ENCODE measurements at regions not wholly inside any gene's neighbourhood (a gene's known extent, or its start where the extent isn't known, plus 50 kb on each side); places are given as distances from the start of the nearest gene placed in this dataset.
"Not testable (repeated sequence)": the region's sequence is repeated elsewhere in the genome, so short reads cannot be mapped to it uniquely, and the experiment has no call there.

DNA sequence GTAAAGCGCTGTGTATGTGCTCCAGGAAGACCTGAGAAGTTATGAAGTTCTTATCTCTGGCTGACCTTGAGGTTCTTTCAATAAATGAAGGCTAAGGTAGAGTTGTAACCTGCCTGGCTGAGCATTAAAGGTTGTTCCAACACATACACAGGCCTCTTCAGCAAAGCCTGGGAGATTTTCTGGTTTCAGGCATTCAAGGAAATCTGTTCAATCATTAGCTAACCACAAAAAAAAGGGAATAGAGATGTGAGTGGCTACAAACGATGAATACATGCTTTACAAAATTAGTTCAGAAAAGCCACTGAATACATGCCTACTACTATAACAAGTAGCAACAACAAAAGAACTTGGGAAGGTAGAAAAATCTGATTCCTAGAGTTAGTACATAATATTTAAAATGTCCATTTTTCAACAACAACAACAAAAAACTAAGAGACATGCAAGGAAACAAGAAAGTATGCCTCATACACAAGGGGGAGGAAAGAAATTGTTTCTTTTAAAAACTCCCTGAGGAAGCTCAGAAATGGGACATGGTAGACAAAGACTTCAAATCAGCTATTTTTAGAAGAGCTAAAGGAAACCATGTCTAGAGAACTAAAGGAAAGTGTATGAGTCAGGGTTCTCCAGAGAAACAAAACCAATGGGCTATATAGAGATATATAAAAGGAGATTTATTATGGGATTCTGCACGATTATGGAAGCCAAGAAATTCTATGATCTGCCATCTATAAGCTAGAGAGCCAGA is 191.5 kb upstream of the IPO5 start:
- POLR2A ChIA-PET (ENCODE audit: low non-redundant PET): no interaction called here
- TF ChIP-seq, protein P1, sequence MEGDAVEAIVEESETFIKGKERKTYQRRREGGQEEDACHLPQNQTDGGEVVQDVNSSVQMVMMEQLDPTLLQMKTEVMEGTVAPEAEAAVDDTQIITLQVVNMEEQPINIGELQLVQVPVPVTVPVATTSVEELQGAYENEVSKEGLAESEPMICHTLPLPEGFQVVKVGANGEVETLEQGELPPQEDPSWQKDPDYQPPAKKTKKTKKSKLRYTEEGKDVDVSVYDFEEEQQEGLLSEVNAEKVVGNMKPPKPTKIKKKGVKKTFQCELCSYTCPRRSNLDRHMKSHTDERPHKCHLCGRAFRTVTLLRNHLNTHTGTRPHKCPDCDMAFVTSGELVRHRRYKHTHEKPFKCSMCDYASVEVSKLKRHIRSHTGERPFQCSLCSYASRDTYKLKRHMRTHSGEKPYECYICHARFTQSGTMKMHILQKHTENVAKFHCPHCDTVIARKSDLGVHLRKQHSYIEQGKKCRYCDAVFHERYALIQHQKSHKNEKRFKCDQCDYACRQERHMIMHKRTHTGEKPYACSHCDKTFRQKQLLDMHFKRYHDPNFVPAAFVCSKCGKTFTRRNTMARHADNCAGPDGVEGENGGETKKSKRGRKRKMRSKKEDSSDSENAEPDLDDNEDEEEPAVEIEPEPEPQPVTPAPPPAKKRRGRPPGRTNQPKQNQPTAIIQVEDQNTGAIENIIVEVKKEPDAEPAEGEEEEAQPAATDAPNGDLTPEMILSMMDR (conservative IDR thresholded peaks at IDR 0.05; ENCODE audit: low read depth): no peak
- no peak overlapping the region for H3K27ac ChIP-seq
- CTCF ChIA-PET: interaction anchor here (0.7 kb wide), 1 partner anchor 235 kb away, joined by 3 read pairs; no protein-coding TSS in a partner anchor
- DNase-seq (ENCODE audit: low spot score): no peak

DNA sequence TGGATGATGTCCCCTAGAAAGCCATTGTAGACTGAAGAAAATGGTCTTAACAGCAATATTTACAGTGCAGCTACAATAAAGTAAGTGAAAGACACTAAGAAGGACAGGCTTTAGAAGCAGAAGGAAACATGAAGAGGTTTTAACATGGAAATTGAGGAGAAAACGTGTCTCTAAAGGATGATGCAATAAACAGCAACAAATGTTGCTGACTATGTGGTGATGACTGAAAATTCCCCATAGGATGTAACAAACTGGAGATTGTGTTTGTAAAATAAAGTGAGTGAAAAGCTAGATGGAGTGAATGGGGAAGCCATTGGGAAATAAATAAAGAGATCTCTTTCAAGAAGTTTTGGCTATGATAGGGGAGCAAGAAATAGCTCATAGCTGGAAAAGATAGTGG is 186.7 kb upstream of the IPO5 start:
- no peak for DNase-seq (ENCODE audit: low spot score)
- TF ChIP-seq, protein P1 (conservative IDR thresholded peaks at IDR 0.05; ENCODE audit: low read depth): no peak
- H3K27ac ChIP-seq: no peak overlapping the region
- ChIA-PET POLR2A (ENCODE audit: low non-redundant PET) (no interaction called here), CTCF (no interaction called here)

DNA sequence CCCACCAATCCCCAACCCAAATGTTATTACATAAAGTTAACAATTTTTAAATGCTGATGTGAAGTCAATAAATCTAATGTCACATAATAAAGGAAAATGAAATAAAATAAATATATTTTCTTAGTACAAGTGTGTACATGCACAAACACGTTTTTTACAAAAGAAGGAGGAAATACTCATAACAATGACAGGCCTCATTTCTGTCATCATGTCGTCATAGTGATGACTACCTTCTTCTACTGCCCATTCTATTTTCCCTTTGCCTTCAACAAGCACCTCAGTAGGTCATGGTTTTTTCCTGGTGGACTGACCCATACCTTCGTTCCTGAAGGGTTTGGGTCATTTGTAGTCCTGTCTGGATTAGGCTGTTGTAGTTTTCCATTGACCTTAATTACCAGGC is 185.3 kb upstream of the IPO5 start:
- CTCF ChIA-PET: no interaction called here
- POLR2A ChIA-PET (ENCODE audit: low non-redundant PET): no interaction called here
- TF ChIP-seq, protein P1 (conservative IDR thresholded peaks at IDR 0.05; ENCODE audit: low read depth): no peak
- no peak overlapping the region for H3K27ac ChIP-seq
- DNase-seq (ENCODE audit: low spot score): no peak

DNA sequence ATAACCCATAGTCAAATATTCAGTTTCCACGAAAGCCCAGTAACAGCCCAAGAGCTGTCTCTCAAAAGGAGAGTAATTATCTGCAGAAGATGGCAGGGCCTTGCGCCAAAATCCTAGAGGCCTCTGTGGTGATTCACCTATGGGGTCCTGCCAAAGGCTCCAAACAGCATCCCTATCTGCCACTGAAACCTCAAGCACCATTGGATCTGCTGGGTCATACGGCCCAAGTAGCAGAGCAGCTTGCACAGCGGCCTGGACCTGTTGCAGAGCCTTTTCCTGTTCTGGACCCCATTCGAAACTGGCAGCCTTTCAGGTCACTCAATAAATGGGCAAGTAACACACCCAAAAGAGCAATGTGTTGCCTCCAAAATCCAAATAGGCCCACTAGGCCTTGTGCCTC is 183.2 kb upstream of the IPO5 start:
- DNase-seq (ENCODE audit: low spot score); POLR2A ChIA-PET (ENCODE audit: low non-redundant PET); CTCF ChIA-PET; H3K27ac ChIP-seq: not testable (repeated sequence)

DNA sequence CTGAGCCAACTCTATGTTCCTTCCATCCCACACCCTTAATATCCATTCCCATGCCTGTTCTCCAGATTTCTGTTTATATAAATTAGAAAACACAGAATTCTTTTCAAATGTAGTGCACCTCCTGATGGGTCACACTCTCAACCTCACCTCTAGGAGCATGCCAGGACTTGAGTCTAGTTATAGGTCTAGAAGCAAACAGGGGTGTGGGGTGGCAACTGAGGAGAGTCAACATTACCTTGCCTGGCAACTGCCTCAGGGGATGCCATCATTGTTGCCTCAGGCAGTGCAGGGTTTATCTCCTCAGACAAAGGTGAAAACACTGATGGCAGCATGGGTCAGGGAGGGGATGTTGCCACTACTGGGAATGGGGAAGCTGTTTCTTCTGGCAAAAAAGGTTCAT is 181.0 kb upstream of the IPO5 start:
- H3K27ac ChIP-seq; POLR2A ChIA-PET (ENCODE audit: low non-redundant PET); DNase-seq (ENCODE audit: low spot score); CTCF ChIA-PET: not testable (repeated sequence)

DNA sequence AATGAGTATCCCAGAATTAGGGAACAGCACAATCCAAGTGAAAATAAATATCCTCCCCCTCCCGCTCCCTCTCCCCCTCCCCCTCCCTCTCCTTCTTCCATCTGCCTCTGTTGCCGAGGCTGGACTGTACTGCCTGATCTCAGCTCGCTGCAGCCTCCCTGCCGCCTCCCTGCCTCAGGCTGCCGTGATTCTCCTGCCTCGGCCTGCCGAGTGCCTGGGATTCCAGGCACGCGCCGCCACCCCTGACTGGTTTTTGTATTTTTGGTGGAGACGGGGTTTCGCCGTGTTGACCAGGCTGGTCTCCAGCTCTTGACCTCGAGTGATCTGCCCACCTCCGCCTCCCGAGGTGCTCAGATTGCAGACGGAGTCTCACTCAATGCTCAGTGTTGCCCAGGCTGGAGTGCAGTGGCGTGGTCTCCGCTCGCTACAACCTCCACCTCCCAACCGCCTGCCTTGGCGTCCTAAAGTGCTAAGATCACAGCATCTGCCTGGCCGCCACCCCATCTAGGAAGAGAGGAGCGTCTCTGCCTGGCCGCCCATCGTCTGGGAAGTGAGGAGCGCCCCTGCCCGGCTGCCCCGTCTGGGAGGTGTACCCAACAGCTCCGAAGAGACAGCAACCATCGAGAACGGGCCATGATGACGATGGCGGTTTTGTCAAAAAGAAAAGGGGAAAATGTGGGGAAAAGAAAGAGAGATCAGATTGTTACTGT is 178.9 kb upstream of the IPO5 start:
- H3K27ac ChIP-seq; DNase-seq (ENCODE audit: low spot score); POLR2A ChIA-PET (ENCODE audit: low non-redundant PET); CTCF ChIA-PET: not testable (repeated sequence)

DNA sequence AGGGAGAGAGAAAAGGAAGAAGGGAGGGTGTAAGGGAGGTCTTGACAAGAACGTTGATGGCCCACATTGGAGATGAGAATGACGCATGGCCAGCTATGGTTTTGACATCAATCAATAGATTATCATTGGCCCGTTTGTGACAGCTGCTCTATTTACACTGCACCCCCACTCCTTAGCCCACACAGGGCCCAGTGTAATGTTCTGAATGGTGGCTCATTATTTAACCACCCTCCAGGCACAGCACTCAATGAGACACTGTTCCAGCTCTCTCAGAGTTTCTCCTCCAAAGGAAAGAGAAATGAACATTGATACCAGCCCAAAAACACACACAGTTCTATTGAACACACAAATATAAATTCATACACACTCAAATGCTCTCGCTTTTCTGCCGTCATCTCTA is 173.0 kb upstream of the IPO5 start:
- H3K27ac ChIP-seq: no peak overlapping the region
- no peak for DNase-seq (ENCODE audit: low spot score)
- TF ChIP-seq, protein P1 (conservative IDR thresholded peaks at IDR 0.05; ENCODE audit: low read depth): no peak
- POLR2A ChIA-PET (ENCODE audit: low non-redundant PET): no interaction called here
- CTCF ChIA-PET: no interaction called here

DNA sequence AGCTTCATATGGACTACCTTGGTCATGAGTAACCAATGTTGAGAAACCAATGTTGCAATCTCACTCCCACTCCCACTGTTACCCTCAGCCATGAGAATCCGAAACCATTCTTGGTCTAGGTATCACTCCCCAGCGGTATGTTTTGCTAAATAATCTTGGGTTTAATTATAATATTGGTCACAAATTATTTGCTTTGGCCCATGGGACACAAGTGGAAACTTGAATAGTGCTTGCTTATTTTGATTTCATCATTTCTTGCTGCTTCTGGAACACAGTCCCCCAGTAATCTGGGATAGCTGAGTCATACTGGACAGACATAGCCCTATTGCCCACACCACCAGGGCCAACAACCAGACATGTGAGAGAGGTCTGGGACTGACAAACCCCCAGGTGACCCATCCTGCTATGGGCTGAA is 171.6 kb upstream of the IPO5 start:
- TF ChIP-seq, protein P1 (conservative IDR thresholded peaks at IDR 0.05; ENCODE audit: low read depth): no peak
- no peak overlapping the region for H3K27ac ChIP-seq
- DNase-seq (ENCODE audit: low spot score): no peak
- CTCF ChIA-PET: no interaction called here
- POLR2A ChIA-PET (ENCODE audit: low non-redundant PET): no interaction called here

All from RWPE1 (cell line).